ENCODE measurements at regions not wholly inside any gene's neighbourhood (a gene's known extent, or its start where the extent isn't known, plus 50 kb on each side); places are given as distances from the start of the nearest gene placed in this dataset.

DNA sequence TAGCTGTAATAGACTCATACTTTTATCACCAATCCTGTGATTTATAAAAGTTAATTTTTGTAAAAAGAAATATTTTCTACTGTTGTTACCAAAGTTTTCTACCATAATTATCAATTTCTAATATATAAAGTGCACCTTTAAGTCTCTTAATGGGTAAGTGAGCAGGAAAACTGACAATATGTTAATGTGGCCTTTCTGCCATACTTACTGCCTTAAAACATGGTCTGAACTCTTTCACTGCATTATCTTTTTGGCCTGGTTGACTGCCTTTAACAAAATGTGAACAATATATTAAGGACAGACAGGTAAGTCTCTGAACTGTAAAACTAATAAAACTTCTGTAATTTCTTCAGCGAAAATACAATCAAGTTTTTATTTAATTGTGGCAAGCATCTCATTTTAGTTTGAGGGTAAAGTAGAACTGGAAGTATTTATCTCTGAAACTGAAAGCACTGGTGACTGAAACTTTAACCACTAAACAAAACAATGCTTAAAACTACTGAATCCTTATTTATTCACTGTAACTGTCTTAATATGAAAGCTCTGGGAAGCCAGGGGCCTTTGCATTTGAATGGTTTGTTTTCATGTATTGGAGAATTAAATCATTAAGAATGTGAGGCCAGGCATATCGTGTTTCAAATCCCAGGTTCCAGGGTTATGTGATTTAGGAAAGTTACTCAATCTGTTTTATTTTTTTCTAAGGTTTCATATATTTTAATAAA lies 948.8 kb upstream of the POT1 start:
- no peak for TF ChIP-seq EZH2phosphoT487 (IDR thresholded peaks at IDR 0.05; ENCODE audit: insufficient read depth, low read depth)
- TF ChIP-seq EZH2 (IDR thresholded peaks at IDR 0.05; ENCODE audit: insufficient read depth, poor library complexity, severe bottlenecking): no peak
